ENCODE measurements at regions not wholly inside any gene's neighbourhood (a gene's known extent, or its start where the extent isn't known, plus 50 kb on each side); places are given as distances from the start of the nearest gene placed in this dataset.

DNA sequence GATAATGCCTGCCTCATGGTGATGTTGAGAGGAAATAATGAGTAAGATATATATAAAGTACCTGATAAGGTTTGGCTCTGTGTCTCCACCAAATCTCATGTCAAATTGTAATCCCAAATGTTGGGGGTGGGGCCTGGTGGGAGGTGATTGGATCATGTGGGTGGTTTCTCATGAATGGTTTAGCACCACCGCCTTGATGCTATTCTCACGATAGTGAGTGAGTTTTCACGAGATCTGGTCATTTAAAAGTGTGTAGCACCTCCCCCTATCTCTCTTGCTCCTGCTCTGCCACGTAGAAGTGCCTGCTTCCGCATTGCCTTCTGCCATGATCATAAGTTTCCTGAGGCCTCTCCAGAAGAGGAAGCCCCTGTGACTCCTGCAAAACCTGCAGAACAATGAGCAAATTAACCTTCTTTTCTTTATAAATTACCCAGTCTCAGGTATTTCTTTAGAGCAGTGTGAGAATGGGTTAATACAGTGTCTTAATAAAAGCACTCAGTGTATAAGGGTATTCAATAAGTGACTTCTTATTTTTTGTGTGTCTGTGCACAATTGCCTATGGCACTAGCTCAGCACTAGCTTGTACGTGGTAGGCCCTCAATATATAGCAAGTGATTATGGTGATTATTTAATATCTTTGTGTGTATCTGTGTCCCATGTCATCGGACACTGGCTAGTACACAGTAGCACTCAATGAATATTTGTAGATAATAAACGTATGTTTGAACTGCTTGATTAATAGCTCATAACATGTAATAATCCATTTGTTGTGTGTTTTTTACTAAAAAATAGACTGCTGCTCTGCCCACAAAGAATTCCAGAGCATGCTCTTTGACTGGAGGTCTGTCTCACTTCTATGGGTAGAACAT, 138.1 kb upstream of the LMNTD1 start:
- DNase-seq, result no peak
- intact Hi-C loops (cut with micrococcal nuclease; ENCODE audit: unreplicated experiment), result no loop called here
- no TSS peak for BruUV-seq (replicated peaks)
- Mint-ChIP-seq H3K4me1 (ENCODE audit: low read depth, unreplicated experiment) (peaks cover 14% of the 10 kb centered on the region), H3K9me3 (ENCODE audit: unreplicated experiment) (peaks cover 11% of the 10 kb centered on the region), H3K27me3 (ENCODE audit: insufficient read depth, unreplicated experiment) (no peaks in the 10 kb centered on the region), H3K27ac (ENCODE audit: unreplicated experiment) (peak overlapping the region; percentile 4), H3K36me3 (ENCODE audit: insufficient read depth, unreplicated experiment) (no peaks in the 10 kb centered on the region), H3K4me3 (ENCODE audit: unreplicated experiment) (no peak overlapping the region)
- no peaks in the 10 kb centered on the region for H3K36me3 ChIP-seq (ENCODE audit: control insufficient read depth, insufficient read depth, low read length)
- TF ChIP-seq, protein P1, sequence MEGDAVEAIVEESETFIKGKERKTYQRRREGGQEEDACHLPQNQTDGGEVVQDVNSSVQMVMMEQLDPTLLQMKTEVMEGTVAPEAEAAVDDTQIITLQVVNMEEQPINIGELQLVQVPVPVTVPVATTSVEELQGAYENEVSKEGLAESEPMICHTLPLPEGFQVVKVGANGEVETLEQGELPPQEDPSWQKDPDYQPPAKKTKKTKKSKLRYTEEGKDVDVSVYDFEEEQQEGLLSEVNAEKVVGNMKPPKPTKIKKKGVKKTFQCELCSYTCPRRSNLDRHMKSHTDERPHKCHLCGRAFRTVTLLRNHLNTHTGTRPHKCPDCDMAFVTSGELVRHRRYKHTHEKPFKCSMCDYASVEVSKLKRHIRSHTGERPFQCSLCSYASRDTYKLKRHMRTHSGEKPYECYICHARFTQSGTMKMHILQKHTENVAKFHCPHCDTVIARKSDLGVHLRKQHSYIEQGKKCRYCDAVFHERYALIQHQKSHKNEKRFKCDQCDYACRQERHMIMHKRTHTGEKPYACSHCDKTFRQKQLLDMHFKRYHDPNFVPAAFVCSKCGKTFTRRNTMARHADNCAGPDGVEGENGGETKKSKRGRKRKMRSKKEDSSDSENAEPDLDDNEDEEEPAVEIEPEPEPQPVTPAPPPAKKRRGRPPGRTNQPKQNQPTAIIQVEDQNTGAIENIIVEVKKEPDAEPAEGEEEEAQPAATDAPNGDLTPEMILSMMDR (IDR thresholded peaks at IDR 0.05; ENCODE audit: insufficient read depth in 1 of 2, low read depth in 1 of 2, low read length in 1 of 2, severe bottlenecking in 1 of 2, unreplicated experiment in 1 of 2), result no peak
- ChIA-PET CTCF (no interaction called here), POLR2A (no interaction called here)
- no peaks in the 10 kb centered on the region for H3K27me3 ChIP-seq (replicated peaks; ENCODE audit: control insufficient read depth, insufficient read depth, low read length)
- no peak overlapping the region for H3K4me3 ChIP-seq (ENCODE audit: low read depth, low read length)
- no peaks in the 10 kb centered on the region; the same call in 1 of the 2 replicates for H3K9me3 ChIP-seq
- H3K4me1 ChIP-seq, result peaks cover 15% of the 10 kb centered on the region

DNA sequence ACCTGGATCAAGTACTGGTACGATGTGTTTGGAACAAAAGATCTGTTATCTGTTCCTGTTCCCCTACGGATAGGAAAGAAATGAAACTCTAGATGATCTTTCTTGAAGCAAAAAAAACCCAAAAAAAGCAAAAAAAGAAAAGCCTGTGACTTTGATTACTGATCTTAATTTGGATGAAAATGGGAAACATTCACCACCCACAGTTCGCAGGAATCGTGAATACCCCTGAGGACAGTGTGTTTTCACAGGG, 138.7 kb upstream of the LMNTD1 start:
- no peak for DNase-seq
- ChIA-PET POLR2A (no interaction called here), CTCF (no interaction called here)
- H3K4me3 Mint-ChIP-seq (ENCODE audit: unreplicated experiment), result no peak overlapping the region
- Histone ChIP-seq H3K4me1 (peaks cover 15% of the 10 kb centered on the region), H3K36me3 (ENCODE audit: control insufficient read depth, insufficient read depth, low read length) (no peaks in the 10 kb centered on the region), H3K27me3 (replicated peaks; ENCODE audit: control insufficient read depth, insufficient read depth, low read length) (no peaks in the 10 kb centered on the region), H3K4me3 (ENCODE audit: low read depth, low read length) (no peak overlapping the region), H3K9me3 (no peaks in the 10 kb centered on the region; the same call in 1 of the 2 replicates)
- H3K27me3 Mint-ChIP-seq (ENCODE audit: insufficient read depth, unreplicated experiment), result no peaks in the 10 kb centered on the region
- peaks cover 16% of the 10 kb centered on the region for H3K9me3 Mint-ChIP-seq (ENCODE audit: unreplicated experiment)
- intact Hi-C loops (cut with micrococcal nuclease; ENCODE audit: unreplicated experiment), result no loop called here
- TF ChIP-seq, protein P1 (IDR thresholded peaks at IDR 0.05; ENCODE audit: insufficient read depth in 1 of 2, low read depth in 1 of 2, low read length in 1 of 2, severe bottlenecking in 1 of 2, unreplicated experiment in 1 of 2), result no peak
- BruUV-seq (replicated peaks), result no TSS peak
- peaks cover 14% of the 10 kb centered on the region for H3K4me1 Mint-ChIP-seq (ENCODE audit: low read depth, unreplicated experiment)
- peak overlapping the region; percentile 4 for H3K27ac Mint-ChIP-seq (ENCODE audit: unreplicated experiment)
- H3K36me3 Mint-ChIP-seq (ENCODE audit: insufficient read depth, unreplicated experiment), result no peaks in the 10 kb centered on the region

DNA sequence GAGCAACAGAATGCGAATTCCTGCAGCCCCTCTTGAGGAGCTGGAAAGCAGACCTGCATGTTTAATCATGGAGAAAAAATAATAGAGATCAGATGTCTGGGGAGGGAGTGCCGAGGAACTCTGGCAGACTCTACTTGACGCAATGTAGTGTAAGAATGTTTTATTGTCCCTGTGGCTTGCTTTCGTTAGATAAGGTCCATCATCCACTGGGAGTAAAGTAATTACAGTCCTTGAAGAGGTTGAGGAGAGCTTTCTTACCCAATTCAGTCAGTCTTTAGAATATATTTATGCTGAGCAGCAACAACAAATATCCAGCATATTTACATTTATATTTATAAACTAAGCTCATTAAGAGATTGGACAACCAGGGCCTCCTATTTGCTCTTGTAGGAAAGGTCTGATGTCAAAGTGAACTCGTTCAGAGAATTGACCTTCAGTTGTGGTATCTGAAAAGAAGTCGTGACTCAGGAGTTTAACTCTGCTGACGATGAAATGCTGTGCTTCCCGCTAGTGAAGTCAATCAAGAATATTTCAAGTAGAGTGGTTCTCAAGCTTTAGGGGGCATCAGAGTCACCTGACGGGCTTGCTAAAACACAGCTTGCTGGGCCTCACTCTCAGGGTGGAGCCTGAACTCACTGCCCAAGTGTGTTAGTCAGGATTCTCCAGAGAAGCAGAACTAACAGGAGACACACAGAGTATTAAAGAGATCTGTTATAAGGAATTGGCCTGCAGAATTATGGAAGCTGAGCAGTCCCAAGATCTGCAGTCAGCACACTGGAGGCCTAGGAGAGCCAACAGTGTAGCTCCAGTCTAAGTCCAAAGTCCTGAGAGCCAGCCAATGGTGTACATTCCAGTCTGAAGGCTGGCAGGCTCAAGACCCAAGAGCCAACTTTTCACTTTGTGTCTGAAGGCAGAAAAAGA, 139.3 kb upstream of the LMNTD1 start:
- no peak overlapping the region for H3K4me3 ChIP-seq (ENCODE audit: low read depth, low read length)
- H3K27me3 ChIP-seq (replicated peaks; ENCODE audit: control insufficient read depth, insufficient read depth, low read length), result no peaks in the 10 kb centered on the region
- Mint-ChIP-seq H3K4me1 (ENCODE audit: low read depth, unreplicated experiment) (peaks cover 14% of the 10 kb centered on the region), H3K27me3 (ENCODE audit: insufficient read depth, unreplicated experiment) (no peaks in the 10 kb centered on the region), H3K4me3 (ENCODE audit: unreplicated experiment) (no peak overlapping the region), H3K27ac (ENCODE audit: unreplicated experiment) (peak overlapping the region; percentile 32), H3K9me3 (ENCODE audit: unreplicated experiment) (peaks cover 16% of the 10 kb centered on the region), H3K36me3 (ENCODE audit: insufficient read depth, unreplicated experiment) (no peaks in the 10 kb centered on the region)
- DNase-seq, result peak in 1 of 2 experiments; percentile 29
- ChIA-PET POLR2A (no interaction called here), CTCF (interaction anchor here (0.5 to 0.9 kb wide), 2 partner anchors 20 to 172 kb away, joined by 3 read pairs; no protein-coding TSS in a partner anchor)
- H3K9me3 ChIP-seq, result no peaks in the 10 kb centered on the region; the same call in 1 of the 2 replicates
- peaks cover 15% of the 10 kb centered on the region for H3K4me1 ChIP-seq
- intact Hi-C loops (cut with micrococcal nuclease; ENCODE audit: unreplicated experiment), result no loop called here
- no TSS peak for BruUV-seq (replicated peaks)
- H3K36me3 ChIP-seq (ENCODE audit: control insufficient read depth, insufficient read depth, low read length), result no peaks in the 10 kb centered on the region
- TF ChIP-seq, protein P1 (IDR thresholded peaks at IDR 0.05; ENCODE audit: insufficient read depth in 1 of 2, low read depth in 1 of 2, low read length in 1 of 2, severe bottlenecking in 1 of 2, unreplicated experiment in 1 of 2), result no peak
